ENCODE measurements at regions not wholly inside any gene's neighbourhood (a gene's known extent, or its start where the extent isn't known, plus 50 kb on each side); places are given as distances from the start of the nearest gene placed in this dataset.

DNA sequence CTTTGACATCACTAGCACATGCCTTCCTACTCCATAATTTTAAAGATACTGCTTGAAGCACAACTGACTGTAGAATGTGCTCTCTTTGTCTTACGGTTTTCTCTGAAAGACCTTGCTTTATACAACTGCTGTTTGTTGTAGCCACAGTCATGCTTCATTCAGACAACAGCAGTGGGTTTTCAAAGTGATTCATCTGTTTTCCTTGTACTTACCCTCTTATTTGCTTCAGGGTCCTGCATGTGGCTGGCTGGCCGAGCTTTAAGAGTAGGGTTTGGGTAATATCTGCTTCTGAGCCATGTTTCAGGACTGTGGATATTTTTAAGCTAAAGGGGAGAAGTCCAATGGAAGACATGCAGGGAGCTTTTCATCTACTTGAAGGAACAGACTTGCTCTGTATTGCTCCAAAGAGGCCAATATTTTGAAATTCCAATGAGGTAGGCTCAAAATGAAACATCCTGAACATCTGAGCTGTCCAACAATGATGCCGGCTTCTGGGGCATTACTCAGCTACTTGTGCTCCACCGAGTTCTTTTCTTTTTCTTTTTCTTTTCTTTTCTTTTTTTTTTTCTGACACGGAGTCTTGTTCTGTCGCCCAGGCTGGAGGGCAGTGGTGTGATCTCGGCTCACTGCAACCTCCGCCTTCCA is 160.2 kb upstream of the SGK1 start:
- DNase-seq: no peak

DNA sequence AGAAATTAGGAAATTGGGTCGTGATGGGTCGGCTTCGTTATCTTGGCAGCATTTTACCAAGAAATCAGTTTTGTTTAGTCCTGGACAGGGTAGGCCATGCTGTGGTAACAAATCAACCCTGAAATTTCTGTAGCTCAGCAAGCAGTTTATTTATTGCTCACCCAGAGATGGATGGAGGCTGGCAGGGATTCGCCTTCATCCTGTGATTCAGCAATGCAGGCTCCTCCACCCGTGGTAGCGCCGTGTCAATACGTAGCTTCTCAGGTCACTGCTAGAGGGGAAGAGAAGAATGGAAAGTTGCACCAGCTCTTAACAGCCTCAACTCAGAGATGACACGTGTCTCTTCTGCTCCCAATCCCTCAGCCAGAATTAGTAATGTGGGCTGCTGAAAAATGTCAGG is 157.0 kb upstream of the SGK1 start:
- no peak for DNase-seq

DNA sequence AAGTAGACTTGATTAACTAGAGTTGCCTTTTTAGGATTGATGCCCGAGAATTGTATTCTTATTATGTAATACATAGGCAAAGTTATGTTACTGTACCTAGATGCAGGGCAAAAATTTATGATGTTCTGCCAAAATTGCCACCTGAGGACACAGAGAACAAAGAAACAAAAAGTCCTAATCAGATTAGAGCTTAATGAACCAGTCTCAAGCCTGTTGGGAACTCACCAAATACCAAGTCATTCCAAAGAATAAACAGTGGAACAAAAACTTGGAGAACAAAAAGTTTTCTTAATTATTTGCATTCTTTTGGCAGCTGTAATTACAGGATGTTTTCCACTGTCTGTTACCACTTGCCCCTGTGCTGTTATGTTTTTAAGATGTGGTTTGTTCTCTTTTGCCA is 154.7 kb upstream of the SGK1 start:
- DNase-seq: no peak

DNA sequence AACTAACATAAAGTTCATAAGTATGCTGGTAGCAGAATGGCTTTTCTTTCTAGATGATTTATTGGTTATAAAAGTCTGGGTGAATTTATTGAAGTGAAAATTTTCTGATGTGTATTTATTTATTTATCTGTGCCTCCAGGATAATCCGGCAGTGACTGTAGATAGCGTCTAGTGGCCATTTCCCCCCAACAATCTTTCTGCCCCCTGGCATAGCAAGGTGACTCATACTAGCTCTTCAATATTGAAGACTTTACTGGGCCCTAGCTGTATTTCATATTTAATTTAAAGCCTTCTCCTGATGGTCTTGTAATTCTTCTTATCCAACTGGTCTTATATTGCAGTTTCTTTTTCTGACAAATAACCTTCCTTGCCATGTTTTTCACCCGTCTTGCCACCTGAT is 154.1 kb upstream of the SGK1 start:
- no peak for DNase-seq

DNA sequence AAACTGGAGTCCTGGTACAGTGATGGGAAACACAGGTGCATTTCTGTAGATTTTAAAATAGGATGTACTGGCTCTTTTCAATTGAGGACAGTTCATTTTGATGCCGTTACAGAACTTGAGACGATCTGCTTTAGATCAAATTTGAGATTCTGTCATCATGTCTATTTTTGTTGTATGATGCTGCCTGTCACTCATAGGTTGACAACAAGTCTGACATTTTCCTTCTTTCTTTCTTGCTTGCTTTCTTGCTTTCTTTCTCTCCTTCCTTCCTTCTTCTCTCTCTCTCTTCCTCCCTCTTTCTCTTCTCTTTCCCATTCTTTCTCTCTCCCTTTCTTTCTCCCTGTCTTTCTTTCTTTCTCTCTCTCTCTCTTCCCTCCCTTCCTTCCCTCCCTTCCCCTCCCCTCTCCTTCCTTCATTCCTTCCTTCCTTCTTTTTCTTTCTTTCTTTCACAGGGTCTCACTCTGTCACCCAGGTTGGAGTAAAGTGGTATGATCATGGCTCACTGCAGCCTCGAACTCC is 152.6 kb upstream of the SGK1 start:
- no peak for DNase-seq

DNA sequence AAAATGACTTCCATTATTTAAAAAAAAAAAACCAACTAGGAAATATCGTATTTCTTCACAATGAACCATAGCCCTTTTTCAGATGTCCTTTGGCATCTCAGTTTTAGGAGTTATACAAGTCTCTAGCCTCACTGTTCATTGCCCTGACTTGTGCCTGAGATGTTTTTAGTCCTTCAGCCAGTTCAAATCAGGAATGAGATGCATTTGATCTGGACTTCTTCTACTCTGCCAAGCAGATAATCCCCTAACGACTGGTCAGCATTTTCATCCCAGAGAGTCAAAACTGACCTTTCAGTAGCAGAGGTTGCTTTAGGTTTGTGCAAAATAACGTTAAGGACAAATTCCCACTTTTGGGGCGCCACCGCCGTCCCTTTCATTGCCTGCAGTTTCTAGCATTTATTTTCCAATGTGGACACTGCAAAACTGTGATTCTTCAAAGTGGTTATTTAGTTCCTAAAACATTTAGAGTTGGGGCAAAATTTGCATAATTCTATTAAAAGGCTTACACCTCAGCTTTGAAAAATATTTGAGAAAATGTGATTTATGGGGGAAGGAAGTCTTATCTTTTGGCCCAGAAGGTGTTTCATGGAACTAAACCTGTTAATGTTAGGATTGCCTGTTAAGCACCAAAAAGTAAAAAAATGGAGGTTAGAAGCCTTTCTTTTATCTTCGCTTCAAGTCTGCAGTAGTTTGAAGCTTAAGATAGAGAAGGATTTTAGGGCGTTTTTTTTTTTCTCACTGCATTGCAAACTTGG is 152.0 kb upstream of the SGK1 start:
- no peak for DNase-seq

DNA sequence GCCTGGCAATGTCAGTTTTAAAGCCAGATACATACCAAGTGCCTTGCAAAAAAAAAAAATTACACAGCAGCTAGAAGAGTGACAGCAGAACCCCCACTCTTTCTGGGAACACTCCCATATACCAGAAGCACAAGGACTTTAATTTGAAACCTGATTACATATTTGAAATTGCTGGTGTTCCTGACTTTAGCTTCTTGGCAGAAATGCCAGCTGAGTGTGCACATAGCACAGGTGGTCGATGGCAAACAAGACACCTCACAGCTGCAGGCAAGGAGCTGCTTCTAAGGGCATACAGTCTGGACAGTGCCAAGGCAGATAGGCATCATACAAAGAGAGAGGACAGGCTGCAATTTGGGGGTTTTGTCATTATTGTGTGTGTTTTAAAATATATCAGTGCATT is 150.7 kb upstream of the SGK1 start:
- no peak for DNase-seq

DNA sequence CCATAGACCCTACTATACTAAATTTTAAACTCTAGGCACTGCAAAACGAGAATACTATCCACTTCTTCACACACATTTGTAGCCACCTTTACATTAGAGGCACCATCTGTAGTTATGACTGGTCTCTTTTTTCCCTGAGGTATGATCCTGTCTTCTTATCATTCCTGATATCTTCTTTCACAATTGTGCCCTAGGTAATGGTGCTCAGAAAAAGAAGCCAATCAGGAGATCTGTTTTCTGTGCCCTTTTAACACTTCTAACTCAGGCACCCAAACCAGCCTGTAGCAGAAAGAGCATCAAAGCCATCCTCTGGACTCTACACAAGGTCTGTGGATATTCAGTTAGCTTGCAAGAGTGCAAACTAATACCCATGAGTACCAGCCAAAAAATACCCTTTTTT is 149.7 kb upstream of the SGK1 start:
- no peak for DNase-seq

DNA sequence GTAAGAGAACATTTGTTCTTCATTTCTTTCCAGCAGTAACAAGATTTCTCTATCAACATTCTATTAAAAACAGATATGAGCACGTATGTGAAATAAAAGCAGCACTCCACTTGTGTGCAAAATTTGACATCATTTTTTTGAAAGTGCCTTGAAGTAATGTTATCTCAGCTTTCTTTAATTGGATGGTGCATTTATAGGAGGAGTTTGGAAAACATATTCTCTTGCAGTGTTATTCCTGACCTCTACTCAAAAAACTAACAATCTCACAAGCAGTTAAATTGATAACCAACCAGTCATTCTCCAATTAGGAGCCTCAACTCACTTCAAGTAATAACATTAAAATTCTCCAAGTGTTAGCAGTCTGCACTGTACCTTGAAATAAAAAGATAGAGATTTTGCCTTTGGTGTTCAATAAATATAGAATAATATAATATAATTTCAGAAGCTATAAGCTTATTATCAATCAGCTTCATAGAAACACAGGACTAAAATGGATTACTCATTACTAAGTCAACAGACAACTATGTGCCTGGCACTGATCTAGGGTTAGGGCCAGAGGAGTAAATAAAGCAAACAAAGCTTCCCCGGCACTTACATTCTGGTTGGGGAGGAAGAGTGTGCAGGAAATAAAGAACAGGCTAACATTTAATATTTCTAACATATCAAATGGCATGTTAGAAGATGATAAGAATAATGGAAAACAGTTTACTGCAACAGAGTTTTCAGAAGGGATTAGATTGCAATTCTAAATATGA is 149.0 kb upstream of the SGK1 start:
- no peak for DNase-seq

DNA sequence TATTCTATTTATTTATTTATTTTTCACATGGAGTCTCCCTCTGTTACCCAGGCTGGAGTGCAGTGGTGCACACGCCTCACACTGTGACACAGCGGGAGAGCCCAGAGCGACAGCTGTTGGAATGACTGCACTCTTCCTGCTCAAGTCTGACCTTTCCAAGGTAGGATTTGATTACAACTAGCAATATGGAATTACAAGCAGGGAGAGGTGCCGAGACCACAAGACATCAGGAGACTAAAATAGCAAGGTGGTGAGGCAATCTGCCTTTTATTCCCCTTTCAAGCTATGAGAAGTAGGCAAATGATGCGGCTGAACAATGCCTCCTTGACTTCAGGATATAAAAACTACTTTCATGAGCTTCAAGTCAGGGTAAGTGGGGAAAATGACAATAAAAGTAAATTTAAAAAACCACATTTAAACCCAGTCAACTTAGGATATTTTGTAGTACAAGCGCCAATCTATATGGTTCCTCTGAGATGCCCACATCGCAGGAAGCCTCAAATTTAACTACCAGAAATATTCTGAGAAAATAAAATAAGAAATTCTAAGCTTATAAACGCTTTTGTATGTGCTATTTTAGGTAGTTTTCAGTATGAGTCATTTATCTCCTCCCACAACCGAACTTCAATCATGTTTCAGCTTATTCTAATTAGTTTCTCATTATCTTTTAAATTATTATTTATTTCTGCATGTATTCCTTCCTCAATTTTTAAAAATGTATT is 146.9 kb upstream of the SGK1 start:
- no peak for DNase-seq

DNA sequence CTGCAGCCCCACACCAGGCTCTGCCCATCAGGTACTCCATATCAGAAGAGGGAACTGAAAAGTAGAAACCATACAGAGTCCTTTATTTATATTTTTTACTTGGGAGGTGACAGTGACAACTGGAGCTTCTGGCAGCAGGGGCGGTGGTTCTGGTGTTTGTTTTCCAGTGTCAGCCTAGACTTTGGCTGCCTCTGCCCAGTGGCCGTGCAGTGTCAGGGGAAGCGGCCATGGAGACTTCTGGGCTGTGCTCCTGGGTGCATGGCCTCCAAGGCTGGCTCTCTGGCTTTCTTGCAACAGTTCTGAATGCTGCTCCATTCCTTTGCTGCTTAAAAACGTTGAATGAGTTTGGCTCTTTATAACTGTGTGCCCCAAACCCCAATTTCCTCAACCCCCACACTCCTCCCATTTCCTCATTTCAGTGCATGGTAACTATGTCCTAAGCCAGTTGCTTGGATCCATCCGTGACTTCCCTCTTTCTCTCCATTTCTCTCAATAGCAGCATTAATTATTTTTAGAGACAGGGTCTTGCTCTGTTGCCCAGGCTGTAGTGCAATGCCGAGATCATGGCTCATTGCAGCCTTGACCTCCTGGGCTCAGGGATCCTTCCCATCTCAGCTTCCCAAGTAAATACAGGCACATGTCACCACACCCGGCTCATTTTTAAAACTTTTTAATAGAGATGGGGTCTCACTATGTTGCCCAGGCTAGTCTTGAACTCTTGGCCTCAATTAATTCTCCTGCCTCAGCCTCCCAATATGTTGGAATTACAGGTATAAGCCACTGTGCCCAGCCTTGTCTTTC is 141.1 kb upstream of the SGK1 start:
- no peak for DNase-seq

DNA sequence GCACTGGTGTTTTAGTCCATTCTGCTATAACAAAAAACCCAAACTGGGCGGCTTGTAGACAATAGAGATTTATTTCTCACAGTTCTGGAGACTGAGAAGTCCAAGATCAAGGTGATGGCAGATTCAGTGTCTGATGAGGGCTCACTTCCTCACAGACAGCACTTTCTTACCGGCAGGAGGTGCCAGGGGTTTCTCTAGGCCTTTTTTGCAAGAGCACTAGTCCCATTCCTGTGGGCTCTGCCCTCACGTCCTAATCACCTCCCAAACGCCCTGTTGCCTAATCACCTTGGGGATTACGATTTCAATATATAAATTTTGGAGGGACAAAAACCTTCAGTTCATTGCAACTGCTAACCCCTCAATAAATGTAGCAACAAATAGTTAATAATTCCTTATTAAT is 140.0 kb upstream of the SGK1 start:
- DNase-seq: no peak

DNA sequence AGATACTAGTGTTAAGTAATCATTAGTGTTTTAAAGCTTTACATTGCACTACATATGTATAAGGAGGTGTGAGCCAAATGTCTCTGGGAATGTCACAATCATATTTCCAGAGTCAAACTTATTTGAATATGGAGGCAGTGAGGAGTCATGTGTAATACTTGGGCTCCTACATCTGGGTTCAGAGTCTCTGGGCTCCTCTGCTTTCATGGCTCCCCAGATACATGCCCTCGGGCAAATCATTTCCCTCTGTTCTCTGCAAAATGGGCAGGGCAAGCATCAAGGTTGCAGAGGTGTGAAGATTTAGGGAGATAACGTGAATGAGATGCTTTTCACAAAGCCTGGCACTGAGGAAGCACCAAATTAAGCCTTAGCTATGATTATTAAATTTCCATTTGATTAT is 138.3 kb upstream of the SGK1 start:
- no peak for DNase-seq

DNA sequence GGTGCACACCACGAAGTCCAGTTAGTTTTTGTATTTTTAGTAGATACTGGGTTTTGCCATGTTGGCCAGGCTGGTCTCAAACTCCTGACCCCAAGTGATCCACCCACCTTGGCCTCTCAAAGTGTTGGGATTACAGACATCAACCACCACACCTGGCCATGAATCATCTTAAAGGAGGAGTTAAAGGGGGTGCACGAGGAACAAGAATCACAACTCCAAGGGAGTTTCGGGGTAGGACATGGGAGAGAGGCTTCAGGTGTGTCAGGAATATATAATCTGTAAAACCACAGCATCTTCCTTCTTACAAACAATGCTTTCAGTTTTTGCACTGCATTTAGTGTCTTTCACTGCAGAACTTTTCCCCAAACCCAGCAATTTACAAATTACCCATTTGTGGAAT is 137.4 kb upstream of the SGK1 start:
- DNase-seq: no peak

DNA sequence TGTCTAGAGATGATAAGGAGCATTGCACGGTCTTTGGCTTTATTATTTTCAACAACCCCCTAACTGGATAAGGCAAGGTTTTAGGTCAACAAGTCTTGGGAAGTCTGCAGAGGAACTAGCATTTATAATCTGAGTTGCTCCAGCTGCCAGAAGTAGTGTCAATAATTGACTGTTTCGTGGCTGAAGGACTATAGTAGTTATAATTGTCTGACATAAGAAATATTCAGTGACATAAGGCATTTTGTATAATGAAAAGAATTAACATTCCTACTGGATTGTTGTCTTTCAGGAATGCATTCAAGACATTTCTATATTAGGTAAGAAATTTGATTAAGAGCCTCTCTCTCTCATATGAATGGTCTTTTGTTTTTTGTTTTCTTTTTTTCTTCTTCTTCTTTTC is 136.9 kb upstream of the SGK1 start:
- DNase-seq: no peak

DNA sequence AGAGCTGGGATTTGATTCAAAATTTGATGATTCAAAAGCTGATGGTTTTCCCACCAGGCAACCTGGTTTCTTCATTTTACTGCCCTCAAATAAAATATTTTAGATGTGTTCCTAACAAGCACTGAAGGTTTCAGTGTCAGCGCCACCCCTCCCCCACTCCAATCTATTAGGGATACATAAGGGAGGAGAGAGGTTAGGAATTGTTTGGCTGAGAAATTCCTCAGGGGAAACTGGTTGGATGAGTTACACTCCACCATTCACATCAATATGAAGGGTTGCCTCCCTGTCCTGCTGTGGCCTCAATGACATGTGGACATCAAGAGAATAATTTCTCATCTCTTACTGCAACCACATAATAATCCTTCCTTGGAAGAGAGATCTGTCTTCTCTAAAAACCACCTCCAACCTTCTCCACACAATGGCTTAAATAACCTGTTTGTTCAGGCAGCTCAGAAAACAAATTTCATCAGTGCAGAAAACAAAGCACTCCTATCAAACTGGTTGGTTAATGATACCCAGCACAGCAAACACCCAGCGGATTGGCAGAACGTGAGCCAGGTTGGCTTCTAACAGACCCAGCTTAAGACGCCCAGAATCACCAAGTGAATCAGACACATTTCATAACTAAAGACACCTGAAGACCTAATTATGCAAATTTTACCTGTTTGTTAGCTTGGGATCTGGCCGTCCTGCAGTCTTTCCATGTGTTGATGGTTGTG is 136.0 kb upstream of the SGK1 start:
- DNase-seq: no peak

DNA sequence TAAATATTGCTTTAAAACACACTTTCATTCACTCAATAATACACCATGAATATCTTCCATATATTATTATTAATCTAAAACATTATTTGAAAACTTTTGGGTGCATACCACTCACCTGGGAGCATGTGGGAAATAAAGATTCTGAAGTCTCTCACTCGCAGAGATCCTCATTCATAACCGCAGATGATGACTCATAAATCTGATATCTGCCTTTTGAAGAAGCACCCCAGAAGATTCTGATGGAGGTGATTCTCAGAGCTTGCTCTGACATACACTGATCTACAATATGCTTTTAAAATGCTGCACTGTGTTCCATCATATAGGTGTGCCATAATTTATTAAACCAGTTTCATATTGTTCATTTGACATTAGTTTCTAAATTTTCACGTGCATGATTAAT is 135.0 kb upstream of the SGK1 start:
- no peak for DNase-seq

DNA sequence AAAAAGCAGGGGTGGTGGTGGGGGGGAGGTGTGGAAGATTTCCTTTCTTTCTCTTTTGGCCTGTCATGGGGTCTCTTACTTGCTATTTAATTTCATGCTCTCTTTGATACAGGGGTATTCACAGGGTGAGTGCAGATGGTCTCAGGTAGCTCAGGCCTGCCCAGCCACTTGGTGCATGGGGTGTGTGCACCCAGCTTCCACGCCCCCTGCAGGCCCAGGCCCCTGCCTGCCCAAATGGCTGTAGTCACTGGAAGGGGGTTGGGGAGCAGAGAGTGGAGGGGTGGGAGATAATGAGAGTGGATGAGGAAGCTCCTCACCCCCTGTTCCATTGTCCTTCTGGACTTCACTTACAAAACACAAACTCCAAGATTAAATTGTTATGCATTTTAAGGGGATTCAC is 133.6 kb upstream of the SGK1 start:
- DNase-seq: no peak

DNA sequence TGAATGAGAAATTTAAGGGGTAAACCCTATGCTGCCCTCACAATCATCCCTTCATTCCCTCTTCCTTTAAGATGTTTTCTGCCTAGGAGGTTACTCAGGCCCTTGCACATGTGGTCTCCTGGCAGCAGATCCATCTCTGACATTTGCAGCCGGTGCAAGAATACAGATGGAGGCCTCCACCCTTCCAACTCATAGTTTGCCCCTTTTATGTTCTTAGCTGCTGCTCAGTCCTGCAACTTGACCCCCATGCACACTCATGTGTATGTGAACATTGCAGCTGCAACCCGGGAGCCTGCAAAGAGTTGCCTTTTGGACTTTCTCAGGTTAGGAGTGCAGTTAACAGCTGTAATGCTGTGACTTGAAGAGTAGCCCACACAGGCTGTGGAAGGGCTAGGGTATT is 131.9 kb upstream of the SGK1 start:
- no peak for DNase-seq

DNA sequence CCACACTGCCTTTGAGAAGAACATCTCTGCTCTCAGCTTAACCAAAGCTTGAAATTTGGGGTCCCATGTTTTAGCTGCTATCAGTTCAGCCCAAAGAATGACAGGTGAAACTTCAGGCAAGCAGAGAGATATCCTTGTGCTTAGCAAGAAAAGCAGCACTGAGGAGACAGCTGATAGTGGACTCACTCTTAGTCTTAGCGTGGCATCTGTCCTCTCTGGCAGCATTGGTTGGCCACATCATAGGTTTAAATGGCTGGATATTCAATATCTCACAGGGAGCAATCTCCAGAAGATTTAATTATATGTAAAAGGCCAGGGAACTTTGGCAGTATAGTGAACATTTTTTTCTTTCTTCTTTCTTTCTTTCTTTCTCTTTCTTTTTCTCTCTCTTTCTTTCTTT is 131.1 kb upstream of the SGK1 start:
- no peak for DNase-seq

DNA sequence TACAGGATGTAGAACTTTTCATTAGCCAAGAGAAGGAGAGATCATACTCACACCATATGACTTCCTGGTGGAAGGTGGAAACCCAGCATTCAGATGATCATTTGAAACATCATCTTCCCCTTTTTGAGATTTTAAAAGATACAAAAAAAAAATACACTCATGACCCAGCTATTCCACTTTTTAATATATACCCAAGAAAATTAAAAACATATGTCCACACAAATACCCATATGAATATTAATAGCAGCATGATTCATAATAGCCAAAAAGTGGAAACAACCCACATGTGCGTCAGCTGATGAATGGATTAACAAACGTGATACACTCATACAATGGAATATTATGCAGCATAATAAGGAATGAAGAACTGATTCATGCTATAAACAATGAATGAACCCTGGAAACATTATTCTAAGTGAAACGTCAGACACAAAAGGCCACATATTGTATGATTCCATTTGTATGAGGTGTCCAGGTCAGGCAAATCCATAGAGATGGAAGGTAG is 130.0 kb upstream of the SGK1 start:
- DNase-seq: no peak

DNA sequence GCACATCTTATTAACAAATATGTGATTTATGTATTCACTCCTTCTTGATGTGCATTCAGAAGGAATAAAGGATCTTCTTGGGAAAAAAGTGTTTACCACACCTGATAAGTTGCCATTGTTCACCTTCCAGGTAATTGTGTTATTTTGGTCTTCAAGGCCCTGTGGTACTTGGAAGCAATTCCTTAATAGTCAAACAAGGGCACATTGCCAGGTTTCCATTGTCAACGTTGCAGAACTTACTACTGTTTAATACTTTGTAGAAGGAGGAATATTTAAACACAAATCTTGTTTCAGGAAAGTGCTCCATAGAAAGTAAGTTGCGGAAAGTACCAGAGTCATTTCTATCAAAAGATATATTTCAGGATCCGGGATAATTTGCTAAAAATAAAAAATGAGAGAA is 129.5 kb upstream of the SGK1 start:
- DNase-seq: no peak

All from RPMI8226 (cell line).